Glutamatergic neuron (in vitro differentiated cells): ENCODE measurements at regions not wholly inside any gene's neighbourhood (a gene's known extent, or its start where the extent isn't known, plus 50 kb on each side); places are given as distances from the start of the nearest gene placed in this dataset.

Experiments used
- DNase-seq: peaks from one replicate; pipeline ENCODE4 v3.0.0; 2022
- H3K27ac Mint-ChIP-seq: one replicate; pipeline ENCODE4 v1.8.0; 2020; ENCODE audit warnings: mild to moderate bottlenecking, mixed read lengths, inconsistent platforms; ENCODE audit not compliant: unreplicated experiment
- H3K27me3 Mint-ChIP-seq: one replicate; pipeline ENCODE4 v1.8.0; 2020; ENCODE audit warnings: mild to moderate bottlenecking, moderate library complexity, mixed read lengths, inconsistent platforms; ENCODE audit not compliant: unreplicated experiment
- H3K36me3 Mint-ChIP-seq: one replicate; pipeline ENCODE4 v1.8.0; 2020; ENCODE audit warnings: mild to moderate bottlenecking, mixed read lengths, inconsistent platforms; ENCODE audit not compliant: unreplicated experiment
- H3K4me1 Mint-ChIP-seq: one replicate; pipeline ENCODE4 v1.8.0; 2020; ENCODE audit warnings: mild to moderate bottlenecking, low read depth, mixed read lengths, inconsistent platforms; ENCODE audit not compliant: unreplicated experiment
- H3K4me3 Mint-ChIP-seq: one replicate; pipeline ENCODE4 v1.8.0; 2020; ENCODE audit warnings: mild to moderate bottlenecking, mixed read lengths, inconsistent platforms; ENCODE audit not compliant: unreplicated experiment
- H3K9me3 Mint-ChIP-seq: one replicate; pipeline ENCODE4 v1.8.0; 2020; ENCODE audit warnings: mild to moderate bottlenecking, moderate library complexity, mixed read lengths, inconsistent platforms; ENCODE audit not compliant: unreplicated experiment
- TF ChIP-seq, protein P1 (sequence below): fragments of 200-600 bp; sonication (generic); IDR thresholded peaks from one replicate; pipeline ENCODE4 v1.5.0; 2021; ENCODE audit not compliant: partially characterized antibody, unreplicated experiment

DNA sequence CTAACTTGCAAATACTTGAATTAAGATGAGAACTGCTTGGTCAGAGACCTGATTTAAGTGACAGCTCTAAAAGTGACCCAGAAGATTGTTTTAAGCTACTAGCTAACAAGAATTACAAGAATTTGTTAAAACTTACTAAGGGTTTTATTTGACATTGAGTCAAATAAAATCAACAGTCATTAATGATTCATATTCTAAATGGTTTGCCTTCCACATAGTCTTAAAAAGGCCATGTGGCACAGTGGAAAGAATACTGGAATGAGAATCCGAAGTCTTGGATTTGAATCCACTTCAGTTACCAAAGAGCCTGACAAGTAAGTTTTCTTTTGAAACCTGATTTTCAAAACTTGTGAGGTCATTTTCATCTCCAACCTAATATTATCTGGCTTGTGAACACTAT, 489.3 kb downstream of the ADCYAP1 start:
- Mint-ChIP-seq H3K27me3 (no peaks in the 10 kb centered on the region), H3K4me3 (no peak overlapping the region), H3K4me1 (no peaks in the 10 kb centered on the region), H3K9me3 (no peaks in the 10 kb centered on the region), H3K27ac (no peak overlapping the region), H3K36me3 (peaks cover 3% of the 10 kb centered on the region)
- TF ChIP-seq, protein P1, sequence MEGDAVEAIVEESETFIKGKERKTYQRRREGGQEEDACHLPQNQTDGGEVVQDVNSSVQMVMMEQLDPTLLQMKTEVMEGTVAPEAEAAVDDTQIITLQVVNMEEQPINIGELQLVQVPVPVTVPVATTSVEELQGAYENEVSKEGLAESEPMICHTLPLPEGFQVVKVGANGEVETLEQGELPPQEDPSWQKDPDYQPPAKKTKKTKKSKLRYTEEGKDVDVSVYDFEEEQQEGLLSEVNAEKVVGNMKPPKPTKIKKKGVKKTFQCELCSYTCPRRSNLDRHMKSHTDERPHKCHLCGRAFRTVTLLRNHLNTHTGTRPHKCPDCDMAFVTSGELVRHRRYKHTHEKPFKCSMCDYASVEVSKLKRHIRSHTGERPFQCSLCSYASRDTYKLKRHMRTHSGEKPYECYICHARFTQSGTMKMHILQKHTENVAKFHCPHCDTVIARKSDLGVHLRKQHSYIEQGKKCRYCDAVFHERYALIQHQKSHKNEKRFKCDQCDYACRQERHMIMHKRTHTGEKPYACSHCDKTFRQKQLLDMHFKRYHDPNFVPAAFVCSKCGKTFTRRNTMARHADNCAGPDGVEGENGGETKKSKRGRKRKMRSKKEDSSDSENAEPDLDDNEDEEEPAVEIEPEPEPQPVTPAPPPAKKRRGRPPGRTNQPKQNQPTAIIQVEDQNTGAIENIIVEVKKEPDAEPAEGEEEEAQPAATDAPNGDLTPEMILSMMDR: no peak
- no peak for DNase-seq

DNA sequence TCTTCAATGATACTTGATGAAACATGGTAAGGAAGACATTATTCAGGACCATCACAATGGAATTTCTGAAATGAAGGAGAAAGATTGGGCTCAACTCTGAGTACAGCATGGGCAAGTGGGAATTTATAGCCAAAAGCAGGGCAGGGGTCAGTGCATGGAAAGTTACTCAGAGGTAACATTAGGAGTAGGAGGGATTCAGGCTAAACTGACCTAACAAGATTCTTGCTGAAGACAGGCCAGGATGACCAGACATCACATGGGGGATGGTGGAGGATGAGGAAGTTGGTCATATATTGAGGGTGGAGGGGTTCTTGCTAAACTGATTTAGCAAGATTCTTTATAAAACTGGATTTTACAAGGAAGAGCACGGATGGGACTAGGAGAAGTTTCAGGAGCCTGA, 489.8 kb downstream of the ADCYAP1 start:
- H3K9me3 Mint-ChIP-seq: no peaks in the 10 kb centered on the region
- H3K36me3 Mint-ChIP-seq: no peaks in the 10 kb centered on the region

DNA sequence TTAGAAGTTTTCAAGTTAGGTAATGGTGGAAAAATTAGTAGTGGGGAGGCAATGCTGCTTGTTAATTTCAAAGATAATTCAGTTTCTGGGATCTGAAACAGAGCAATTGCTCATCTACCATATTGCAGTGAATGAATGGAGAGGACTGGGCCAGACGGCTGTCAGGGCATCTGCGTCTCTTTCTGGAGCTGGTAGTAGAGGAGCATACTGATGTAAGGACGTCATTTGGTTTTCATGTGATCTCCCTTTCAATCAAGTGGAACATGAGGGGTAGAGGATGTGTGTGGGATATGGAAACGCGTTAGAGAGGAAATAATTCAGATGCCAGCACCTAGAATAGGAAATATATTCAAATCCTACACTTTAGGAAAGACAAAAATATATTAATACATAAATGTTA, 490.3 kb downstream of the ADCYAP1 start:
- Mint-ChIP-seq H3K27ac (no peak overlapping the region), H3K4me3 (no peak overlapping the region), H3K9me3 (no peaks in the 10 kb centered on the region), H3K27me3 (no peaks in the 10 kb centered on the region), H3K4me1 (no peaks in the 10 kb centered on the region), H3K36me3 (no peaks in the 10 kb centered on the region)
- TF ChIP-seq, protein P1: no peak
- no peak for DNase-seq

More for the DNA sequence above, 489.8 kb downstream of the ADCYAP1 start:
- TF ChIP-seq, protein P1: no peak
- Mint-ChIP-seq H3K4me3 (no peak overlapping the region), H3K4me1 (no peaks in the 10 kb centered on the region), H3K27me3 (no peaks in the 10 kb centered on the region), H3K27ac (no peak overlapping the region)
- DNase-seq: no peak

- Mint-ChIP-seq H3K36me3 (no peaks in the 10 kb centered on the region), H3K27ac (no peak overlapping the region), H3K27me3 (peaks cover 1% of the 10 kb centered on the region), H3K9me3 (no peaks in the 10 kb centered on the region), H3K4me1 (no peaks in the 10 kb centered on the region), H3K4me3 (no peak overlapping the region)
- no peak for DNase-seq
- TF ChIP-seq, protein P1: no peak
These were observed 503.7 kb downstream of the ADCYAP1 start for GRCh38 chr18:1408376-1408775.

GRCh38 chr18:1412655-1413322, 508.1 kb downstream of the ADCYAP1 start:
- Mint-ChIP-seq H3K4me1 (no peaks in the 10 kb centered on the region), H3K27ac (no peak overlapping the region), H3K9me3 (no peaks in the 10 kb centered on the region), H3K36me3 (no peaks in the 10 kb centered on the region), H3K4me3 (no peak overlapping the region), H3K27me3 (no peaks in the 10 kb centered on the region)
- TF ChIP-seq, protein P1: no peak
- DNase-seq: no peak
